Activated CD4-positive, CD25-positive, alpha-beta regulatory T cell treated with anti-CD3 and anti-CD28 coated beads, Interleukin-2, amount 50 U/mL, for 16 hours (primary cell): ENCODE measurements at regions not wholly inside any gene's neighbourhood (a gene's known extent, or its start where the extent isn't known, plus 50 kb on each side); places are given as distances from the start of the nearest gene placed in this dataset.

Experiments
- DNase-seq: peaks from one replicate; pipeline ENCODE4 v3.0.0-alpha.2; 2020; ENCODE audit warnings: low read depth, low spot score

GRCh38 chrX:39499996-39500395 lies 597.8 kb downstream of the BCOR start:
- DNase-seq = no peak

- DNase-seq = no peak
These were observed 595.9 kb downstream of the BCOR start for GRCh38 chrX:39501822-39502221.

- DNase-seq = no peak
These were observed 595.3 kb downstream of the BCOR start for GRCh38 chrX:39502486-39502885.

DNA sequence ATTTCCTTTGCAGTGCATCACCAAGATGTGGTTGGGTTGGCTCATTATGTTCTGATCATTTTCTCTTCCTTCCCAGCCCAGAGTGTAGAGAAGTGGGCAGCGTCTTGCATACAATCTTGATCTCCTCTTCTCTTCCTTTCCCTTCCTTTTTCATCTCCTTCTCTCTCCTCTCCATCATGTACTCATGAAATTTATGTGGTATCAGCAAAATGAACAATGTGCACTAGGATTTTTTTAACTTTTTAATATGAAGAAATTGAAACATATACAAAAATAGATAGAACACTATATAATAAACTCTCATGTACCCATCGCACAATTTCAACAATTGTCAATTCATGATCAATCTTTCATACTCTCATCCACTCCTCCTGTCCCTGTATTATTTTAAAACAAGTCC lies 593.5 kb downstream of the BCOR start:
- DNase-seq = no peak

- no peak for DNase-seq
These were observed 592.9 kb downstream of the BCOR start for GRCh38 chrX:39504850-39505259.

- no peak for DNase-seq
These were observed 591.6 kb downstream of the BCOR start for GRCh38 chrX:39506131-39506530.

DNA sequence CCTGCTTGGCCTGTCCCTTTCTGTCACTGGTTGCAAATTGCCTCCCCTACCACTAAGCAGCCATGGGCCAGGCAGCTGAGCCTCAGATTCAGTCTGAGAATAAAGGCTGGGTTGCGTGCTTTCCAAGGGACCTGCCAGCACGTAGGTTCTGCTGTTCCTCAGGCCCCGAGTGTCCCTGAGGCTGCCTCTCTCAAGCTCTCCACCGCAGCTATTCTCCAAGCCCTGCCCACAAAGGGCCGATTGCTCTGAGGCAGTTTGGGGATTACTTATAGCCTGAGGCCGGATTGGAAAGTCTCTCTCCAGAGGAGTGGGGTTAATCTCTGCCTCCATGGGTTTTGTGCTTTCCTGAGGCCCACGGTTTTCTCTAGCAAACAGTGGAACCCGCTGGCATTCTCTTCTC lies 590.7 kb downstream of the BCOR start:
- no peak for DNase-seq

GRCh38 chrX:39507617-39508299 lies 590.0 kb downstream of the BCOR start:
- no peak for DNase-seq

DNA sequence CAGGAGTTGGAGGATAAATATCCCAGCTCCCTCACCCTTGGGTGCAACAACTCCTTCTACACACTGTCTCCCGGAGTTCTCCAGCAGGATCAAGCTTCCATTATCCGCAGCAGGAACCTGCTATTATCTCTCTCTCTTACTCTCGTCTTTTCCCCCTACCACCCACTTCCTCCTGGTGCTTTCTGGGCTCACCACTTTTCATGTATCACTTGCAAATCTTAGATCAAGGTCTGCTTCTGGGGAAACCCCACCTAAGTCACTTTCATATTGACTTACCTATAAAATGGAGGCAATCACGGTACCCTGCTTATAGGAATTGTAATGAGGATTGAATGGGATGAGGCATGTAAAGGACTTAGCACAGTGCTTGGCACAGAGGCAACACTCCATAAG lies 589.5 kb downstream of the BCOR start:
- no peak for DNase-seq

DNA sequence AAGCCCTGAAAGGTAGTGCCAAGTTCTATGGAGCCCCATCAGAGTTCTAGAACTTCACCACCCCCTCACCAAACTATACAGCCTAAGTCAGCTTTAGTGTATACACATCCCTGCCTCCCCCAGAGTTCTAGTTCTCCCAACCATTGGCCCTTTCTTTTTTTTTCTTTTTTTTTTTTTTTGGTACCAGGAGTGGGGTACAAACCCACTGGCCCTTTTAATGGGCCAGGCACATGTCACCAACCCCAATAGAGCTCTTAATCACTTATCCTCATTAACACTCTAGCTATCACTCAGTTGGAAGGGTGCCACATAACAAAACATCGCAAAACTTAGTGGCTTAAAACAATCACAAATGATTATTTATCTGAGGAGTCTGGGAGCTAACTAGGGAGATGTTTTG lies 588.6 kb downstream of the BCOR start:
- DNase-seq = no peak

DNA sequence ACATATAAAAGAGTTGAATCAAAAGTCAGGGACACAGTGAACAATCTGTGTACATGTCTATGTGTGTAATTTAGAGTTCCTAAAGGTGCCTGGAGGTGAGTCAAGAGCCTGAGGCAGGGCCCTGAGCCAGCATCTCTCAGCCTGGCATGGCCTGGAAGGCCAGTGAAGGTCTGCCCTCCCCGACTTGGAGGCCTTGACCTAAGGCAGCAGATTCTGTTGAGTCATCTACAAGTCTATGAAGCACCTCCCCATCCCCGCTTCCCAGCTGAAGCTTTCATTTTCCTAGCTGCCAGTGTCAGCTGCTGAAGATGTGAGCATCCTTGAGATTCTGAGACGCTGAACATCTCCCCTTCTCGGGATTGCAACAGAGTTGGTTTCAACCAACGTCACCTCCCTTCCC lies 583.9 kb downstream of the BCOR start:
- no peak for DNase-seq

GRCh38 chrX:39514801-39515200 lies 583.0 kb downstream of the BCOR start:
- DNase-seq = no peak

DNA sequence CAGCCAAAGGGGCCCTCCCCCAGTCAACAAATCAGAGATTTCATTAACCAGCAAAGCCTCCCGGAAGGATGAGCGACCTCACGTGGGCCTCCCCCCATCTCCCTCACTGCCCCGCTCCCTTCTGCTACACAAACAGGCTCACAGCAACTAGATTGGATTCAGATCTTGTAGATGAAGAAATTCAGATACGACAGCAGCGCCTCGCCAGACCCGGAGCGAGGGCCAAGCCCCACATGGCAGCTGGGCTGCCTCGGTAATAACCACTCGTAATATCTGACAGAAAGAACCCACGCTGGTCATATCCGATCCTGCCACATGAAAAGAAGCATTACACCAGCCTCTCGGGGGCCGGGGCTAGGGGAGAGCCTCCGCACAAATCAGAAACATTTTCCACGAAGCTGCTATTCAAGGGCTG lies 581.3 kb downstream of the BCOR start:
- DNase-seq = no peak

GRCh38 chrX:39518476-39519029 lies 579.2 kb downstream of the BCOR start:
- no peak for DNase-seq

DNA sequence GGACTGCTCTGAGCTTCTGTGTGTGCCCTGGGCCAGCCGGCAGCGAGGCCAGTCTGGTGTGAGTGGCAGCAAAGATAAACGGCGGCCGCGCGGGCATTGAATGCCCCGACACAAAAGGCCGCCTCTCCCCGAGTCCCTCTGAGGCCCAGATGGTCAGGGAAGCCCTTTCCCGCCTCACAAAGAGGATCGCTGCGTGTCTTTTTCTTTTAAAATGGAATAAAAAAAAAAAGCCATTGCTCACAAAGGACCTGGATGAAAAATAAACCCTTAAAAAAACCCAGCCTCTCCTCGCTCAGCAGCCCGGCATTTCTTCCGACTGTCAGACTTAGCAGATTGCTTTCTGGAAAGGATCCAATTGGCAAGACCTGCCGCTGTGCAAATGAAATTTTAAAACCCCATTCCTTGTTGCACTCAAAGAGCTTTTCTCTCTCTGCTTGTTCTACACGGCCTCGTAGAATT lies 578.7 kb downstream of the BCOR start:
- no peak for DNase-seq

DNA sequence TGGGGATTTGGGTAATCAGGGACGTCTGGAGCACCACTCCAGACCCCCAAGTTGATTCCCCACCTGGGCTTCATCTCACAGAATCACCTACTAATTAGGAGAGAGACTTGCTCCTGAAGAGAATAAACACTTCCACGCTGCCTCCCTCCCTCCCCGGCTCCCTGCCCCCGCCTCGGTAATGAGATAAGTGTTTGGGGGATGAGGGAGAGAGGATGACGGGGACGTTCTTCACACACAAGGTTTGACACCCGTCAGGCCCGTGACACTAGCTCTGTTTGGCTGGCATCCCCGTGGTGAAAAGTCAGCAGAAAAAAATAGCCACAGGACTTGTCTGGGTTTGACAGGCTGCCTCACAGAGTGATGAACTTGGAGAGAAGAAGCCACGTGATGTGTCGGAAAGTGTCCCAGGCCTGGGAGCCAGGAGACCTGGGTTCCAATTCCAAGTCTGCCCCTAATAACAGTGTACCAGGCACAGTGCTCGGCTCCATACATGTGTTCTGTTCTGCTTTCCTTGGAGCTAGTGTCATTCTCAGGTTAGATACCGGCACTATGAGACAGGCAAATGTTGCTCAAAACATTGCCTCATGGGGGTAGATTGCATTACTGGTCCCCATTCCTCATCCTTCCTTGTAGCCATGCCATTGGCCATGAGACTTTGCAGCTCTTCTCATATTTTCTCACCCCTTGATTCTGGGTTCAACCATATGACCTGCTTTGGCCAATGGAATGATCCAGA lies 578.0 kb downstream of the BCOR start:
- DNase-seq = no peak

DNA sequence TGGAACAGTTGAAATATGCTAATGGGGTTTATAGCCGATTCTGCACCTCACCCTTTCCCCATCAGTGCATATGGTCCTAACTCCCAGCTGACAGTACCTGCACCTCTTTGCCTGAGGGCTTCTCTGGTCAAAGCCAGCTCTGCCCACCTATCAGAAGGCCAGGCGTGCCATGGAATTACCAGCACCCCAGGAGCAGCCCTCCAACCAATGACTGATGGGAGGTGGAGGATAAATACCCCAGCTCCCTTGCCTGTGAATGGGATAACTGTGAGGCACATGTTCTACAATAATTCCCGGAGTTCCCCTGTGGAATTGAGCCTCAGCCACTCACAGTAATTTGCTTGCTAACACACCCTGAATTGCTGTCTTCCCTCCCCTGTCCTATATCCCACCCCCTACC lies 572.0 kb downstream of the BCOR start:
- DNase-seq = no peak

GRCh38 chrX:39527025-39527424 lies 570.7 kb downstream of the BCOR start:
- no peak for DNase-seq

GRCh38 chrX:39528161-39528916 lies 569.4 kb downstream of the BCOR start:
- DNase-seq = no peak

GRCh38 chrX:39532761-39533160 lies 565.0 kb downstream of the BCOR start:
- no peak for DNase-seq

DNA sequence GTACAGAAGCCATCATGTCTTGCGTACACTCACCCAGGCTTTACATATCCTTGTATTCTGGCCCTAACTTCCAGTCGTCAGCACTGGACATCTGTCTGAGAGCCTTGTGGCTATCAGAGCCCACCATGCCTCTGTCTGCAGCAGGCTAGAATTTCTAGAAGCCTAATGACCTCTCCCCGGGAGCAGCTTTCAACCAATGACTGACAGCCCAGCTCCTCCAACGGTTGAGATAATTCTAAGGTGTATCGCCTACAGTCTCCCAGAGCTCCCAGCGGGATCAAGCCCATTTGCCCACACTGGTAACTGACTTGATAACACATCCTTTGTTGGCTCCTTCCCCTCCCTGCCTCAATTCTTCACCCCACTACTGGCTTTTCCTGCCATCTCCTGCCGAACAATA lies 562.8 kb downstream of the BCOR start:
- no peak for DNase-seq

DNA sequence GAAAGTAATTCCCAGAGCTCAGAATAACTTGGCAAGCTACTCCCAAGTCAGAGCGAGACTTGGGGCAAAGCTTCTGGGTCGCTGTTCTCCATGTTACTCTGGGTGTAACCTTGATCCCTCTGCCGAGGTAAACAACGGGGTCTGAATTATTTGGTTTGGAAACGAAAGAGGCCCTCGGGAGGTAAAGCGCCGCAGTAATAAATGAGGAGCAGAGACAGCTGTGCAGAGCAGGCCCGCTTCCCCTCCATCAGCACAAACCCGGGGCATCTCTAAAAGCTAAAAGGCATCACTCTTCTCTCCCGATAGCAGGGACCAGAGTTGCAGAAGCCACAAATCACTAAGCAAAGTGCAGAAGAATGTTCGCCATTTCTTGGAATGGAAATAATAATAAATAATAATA lies 561.5 kb downstream of the BCOR start:
- DNase-seq = no peak
